ENCODE measurements at regions not wholly inside any gene's neighbourhood (a gene's known extent, or its start where the extent isn't known, plus 50 kb on each side); places are given as distances from the start of the nearest gene placed in this dataset.

GRCh38 chr20:12762725-12763124, 246.0 kb upstream of the SPTLC3 start:
- Histone ChIP-seq H3K4me3 (peak overlapping the region in 1 of 2 donors; percentile 36), H3K9me3 (no peaks in the 10 kb centered on the region), H3K4me1 (peaks cover 0 to 2% of the 10 kb centered on the region in 2 donors), H3K27ac (peak overlapping the region; percentile 22 to 48), H3K36me3 (no peaks in the 10 kb centered on the region), H3K27me3 (no peaks in the 10 kb centered on the region)
- intact Hi-C loops (cut with DNase I) = loop anchor here (5.0 kb wide), 1 partner anchor 40 kb away; no protein-coding TSS in a partner anchor
- no peak for TF ChIP-seq CTCF (IDR thresholded peaks at IDR 0.05)
- DNase-seq (ENCODE audit: low spot score in 2 of 2) = peak in 1 of 2 donors; percentile 64

- no peak for DNase-seq (ENCODE audit: low spot score in 2 of 2)
- intact Hi-C loops (cut with DNase I) = loop anchor here (5.0 kb wide), 1 partner anchor 41 kb away; no protein-coding TSS in a partner anchor
- no peaks in the 10 kb centered on the region for H3K27me3 ChIP-seq
- H3K9me3 ChIP-seq = no peaks in the 10 kb centered on the region
- H3K27ac ChIP-seq = peak overlapping the region; percentile 22 to 48
- TF ChIP-seq CTCF (IDR thresholded peaks at IDR 0.05) = no peak
- peak overlapping the region in 1 of 2 donors; percentile 36 for H3K4me3 ChIP-seq
- peaks cover 0 to 2% of the 10 kb centered on the region in 2 donors for H3K4me1 ChIP-seq
- H3K36me3 ChIP-seq = no peaks in the 10 kb centered on the region
These were observed 245.4 kb upstream of the SPTLC3 start for GRCh38 chr20:12763406-12763805.

GRCh38 chr20:12764053-12764452, 244.7 kb upstream of the SPTLC3 start:
- intact Hi-C loops (cut with DNase I) = loop anchor here (5.0 kb wide), 1 partner anchor 42 kb away; no protein-coding TSS in a partner anchor
- Histone ChIP-seq H3K9me3 (no peaks in the 10 kb centered on the region), H3K36me3 (no peaks in the 10 kb centered on the region), H3K4me1 (peaks cover 0 to 2% of the 10 kb centered on the region in 2 donors), H3K27ac (peak overlapping the region in 1 of 2 donors; percentile 48), H3K27me3 (no peaks in the 10 kb centered on the region), H3K4me3 (no peak overlapping the region)
- DNase-seq (ENCODE audit: low spot score in 2 of 2) = no peak
- TF ChIP-seq CTCF (IDR thresholded peaks at IDR 0.05) = no peak

- no peak overlapping the region for H3K27ac ChIP-seq
- no peaks in the 10 kb centered on the region for H3K27me3 ChIP-seq
- no peak for DNase-seq (ENCODE audit: low spot score in 2 of 2)
- H3K4me1 ChIP-seq = peaks cover 0 to 2% of the 10 kb centered on the region in 2 donors
- H3K9me3 ChIP-seq = no peaks in the 10 kb centered on the region
- TF ChIP-seq CTCF (IDR thresholded peaks at IDR 0.05) = no peak
- no peaks in the 10 kb centered on the region for H3K36me3 ChIP-seq
- H3K4me3 ChIP-seq = no peak overlapping the region
- intact Hi-C loops (cut with DNase I) = loop anchor here (5.0 kb wide), 1 partner anchor 43 kb away; no protein-coding TSS in a partner anchor
These were observed 243.9 kb upstream of the SPTLC3 start for GRCh38 chr20:12764851-12765250.

GRCh38 chr20:12773936-12774335, 234.8 kb upstream of the SPTLC3 start:
- Histone ChIP-seq H3K36me3 (no peaks in the 10 kb centered on the region), H3K9me3 (no peaks in the 10 kb centered on the region), H3K27me3 (no peaks in the 10 kb centered on the region), H3K4me1 (no peaks in the 10 kb centered on the region), H3K27ac (no peak overlapping the region), H3K4me3 (no peak overlapping the region)
- no peak for TF ChIP-seq CTCF (IDR thresholded peaks at IDR 0.05)
- intact Hi-C loops (cut with DNase I) = no loop called here
- DNase-seq (ENCODE audit: low spot score in 2 of 2) = no peak

GRCh38 chr20:12775041-12775440, 233.7 kb upstream of the SPTLC3 start:
- Histone ChIP-seq H3K4me1 (no peaks in the 10 kb centered on the region), H3K9me3 (no peaks in the 10 kb centered on the region), H3K36me3 (no peaks in the 10 kb centered on the region), H3K4me3 (no peak overlapping the region), H3K27me3 (no peaks in the 10 kb centered on the region), H3K27ac (no peak overlapping the region)
- intact Hi-C loops (cut with DNase I) = no loop called here
- DNase-seq (ENCODE audit: low spot score in 2 of 2) = no peak
- TF ChIP-seq CTCF (IDR thresholded peaks at IDR 0.05) = no peak
